ENCODE measurements at regions not wholly inside any gene's neighbourhood (a gene's known extent, or its start where the extent isn't known, plus 50 kb on each side); places are given as distances from the start of the nearest gene placed in this dataset.

- TF ChIP-seq POLR2A (IDR thresholded peaks at IDR 0.05; ENCODE audit: control extremely low read depth in 1 of 2, low read depth in 2 of 2, low read length in 2 of 2): no peak
- no peak for TF ChIP-seq CHD7 (IDR thresholded peaks at IDR 0.05; ENCODE audit: insufficient replicate concordance, low read length)
- no peak for TF ChIP-seq YY1 (IDR thresholded peaks at IDR 0.05; ENCODE audit: low read depth, low read length)
- no peak for TF ChIP-seq SP2 (IDR thresholded peaks at IDR 0.05; ENCODE audit: low read length)
- no peak for TF ChIP-seq NRF1 (IDR thresholded peaks at IDR 0.05; ENCODE audit: low read depth, low read length)
Observed at GRCh38 chr12:84723988-84724387, 188.6 kb downstream of the SLC6A15 start.

All from H1 (cell line).